Adrenal gland (tissue), 9 donors: ENCODE measurements at regions not wholly inside any gene's neighbourhood (a gene's known extent, or its start where the extent isn't known, plus 50 kb on each side); places are given as distances from the start of the nearest gene placed in this dataset.

ENCODE experiments used
- DNase-seq, 7 donors: peaks; one replicate each; pipeline ENCODE4 v3.0.0-alpha.2; 2019 to 2020
- H3K27ac ChIP-seq, 5 donors: fragments of 200-600 bp; sonication (generic) in 4 of 5; 1 replicate in 3 of 5; 2 replicates in 2 of 5; pipeline versions ENCODE4 v1.5.1 to v1.8.0; 2016 to 2020; ENCODE audit warnings: mild to moderate bottlenecking in 1 of 5
- H3K27me3 ChIP-seq: fragments of 200-600 bp; 2 replicates; pipeline ENCODE4 v1.8.0; 2021
- H3K36me3 ChIP-seq, 2 donors: fragments of 200-600 bp; replicated peaks in 1 of 2; 1 replicate in 1 of 2; 2 replicates in 1 of 2; pipeline versions ENCODE4 v1.5.1 to v1.8.0; 2018 to 2022
- H3K4me1 ChIP-seq, 2 donors: fragments of 200-600 bp; replicated peaks in 1 of 2; 1 replicate in 1 of 2; 2 replicates in 1 of 2; pipeline versions ENCODE4 v1.5.1 to v1.8.0; 2018 to 2021
- H3K4me3 ChIP-seq, 4 donors: fragments of 200-600 bp; sonication (generic) in 3 of 4; one replicate each; pipeline ENCODE4 v1.5.1; 2016 to 2018
- H3K9me3 ChIP-seq, 3 donors: fragments of 200-600 bp; sonication (generic) in 1 of 3; replicated peaks in 1 of 3; 1 replicate in 2 of 3; 2 replicates in 1 of 3; pipeline versions ENCODE4 v1.5.1 to v1.8.0; 2016 to 2021
- POLR2A ChIP-seq, 2 donors: fragments of 450-650 bp; IDR thresholded peaks; one replicate each; pipeline ENCODE4 v1.6.1; 2017; ENCODE audit warnings: antibody characterized with exemption in 2 of 2, mild to moderate bottlenecking in 2 of 2, moderate library complexity in 1 of 2
- WGBS, 4 donors: extraction: QIAGEN DNeasy Blood & Tissue Kit in 2 of 4; methylation state at CpG; one replicate each; pipeline versions ENCODE4 v1.1.5 to v1.1.7; 2013 to 2017; 5-methylcytosine and 5-hydroxymethylcytosine counted together
- intact Hi-C, 2 donors: fragments of 100-400 bp; cut with DNase I; formaldehyde crosslinking; loops; one replicate each; pipeline versions ENCODE4 v1.14.1 to v1.15.0; 2022 to 2023
- TF ChIP-seq, protein P1 (sequence below), 6 experiments: fragments of 450-650 bp in 4 of 6; fragments of 200-600 bp in 2 of 6; sonication (generic) in 1 of 6; IDR thresholded peaks; 1 replicate in 5 of 6; 2 replicates in 1 of 6; pipeline versions ENCODE4 v1.5.1 to v1.8.0; 2016 to 2021; ENCODE audit warnings: antibody characterized with exemption in 6 of 6, mild to moderate bottlenecking in 2 of 6, moderate library complexity in 1 of 6
- donor health status: healthy with polysubstance abuse.
- donor health status: Bipolar disorder and iron deficiency.
- donor health status: DM: yes; HTN: yes; CAD: no.
- donor health status: DM: no; HTN: no; CAD: no.
- donor health status: DM: no; HTN: no; CAD: no.

DNA sequence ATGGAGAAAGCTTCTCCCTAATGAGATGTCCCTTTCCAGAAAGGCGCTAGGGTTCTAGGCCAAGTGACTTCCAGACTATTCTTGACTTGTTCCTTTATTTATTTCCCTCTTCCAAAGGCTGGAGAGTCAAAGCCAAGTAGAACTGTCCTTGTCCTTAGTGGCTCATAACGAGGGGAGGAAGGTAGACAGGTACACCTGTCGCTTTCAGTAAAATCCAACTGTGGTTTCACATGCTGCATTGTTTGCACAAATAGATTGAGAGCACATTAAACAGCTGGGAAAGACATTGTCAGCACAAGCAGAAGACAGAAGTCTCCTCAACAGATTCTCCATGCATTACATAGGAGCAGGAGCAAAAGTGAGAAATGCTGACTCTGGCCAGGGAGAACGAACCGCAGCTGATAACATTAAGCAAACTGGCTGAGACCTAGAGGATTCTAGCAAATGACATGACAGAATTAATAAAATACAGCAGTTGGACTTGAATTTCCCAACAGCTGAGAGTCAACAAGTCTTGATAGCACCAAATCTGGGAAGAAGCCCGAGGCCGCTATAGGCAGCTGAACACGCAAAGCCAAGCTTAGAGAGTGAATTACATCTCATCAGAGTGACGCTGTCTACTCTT lies 227.7 kb downstream of the TLE3 start:
- no peak for TF ChIP-seq POLR2A (IDR thresholded peaks at IDR 0.05)
- TF ChIP-seq, protein P1, sequence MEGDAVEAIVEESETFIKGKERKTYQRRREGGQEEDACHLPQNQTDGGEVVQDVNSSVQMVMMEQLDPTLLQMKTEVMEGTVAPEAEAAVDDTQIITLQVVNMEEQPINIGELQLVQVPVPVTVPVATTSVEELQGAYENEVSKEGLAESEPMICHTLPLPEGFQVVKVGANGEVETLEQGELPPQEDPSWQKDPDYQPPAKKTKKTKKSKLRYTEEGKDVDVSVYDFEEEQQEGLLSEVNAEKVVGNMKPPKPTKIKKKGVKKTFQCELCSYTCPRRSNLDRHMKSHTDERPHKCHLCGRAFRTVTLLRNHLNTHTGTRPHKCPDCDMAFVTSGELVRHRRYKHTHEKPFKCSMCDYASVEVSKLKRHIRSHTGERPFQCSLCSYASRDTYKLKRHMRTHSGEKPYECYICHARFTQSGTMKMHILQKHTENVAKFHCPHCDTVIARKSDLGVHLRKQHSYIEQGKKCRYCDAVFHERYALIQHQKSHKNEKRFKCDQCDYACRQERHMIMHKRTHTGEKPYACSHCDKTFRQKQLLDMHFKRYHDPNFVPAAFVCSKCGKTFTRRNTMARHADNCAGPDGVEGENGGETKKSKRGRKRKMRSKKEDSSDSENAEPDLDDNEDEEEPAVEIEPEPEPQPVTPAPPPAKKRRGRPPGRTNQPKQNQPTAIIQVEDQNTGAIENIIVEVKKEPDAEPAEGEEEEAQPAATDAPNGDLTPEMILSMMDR (IDR thresholded peaks at IDR 0.05), result no peak
- Histone ChIP-seq H3K9me3 (no peaks in the 10 kb centered on the region), H3K4me1 (no peaks in the 10 kb centered on the region), H3K27ac (no peak overlapping the region), H3K4me3 (no peak overlapping the region), H3K27me3 (no peaks in the 10 kb centered on the region), H3K36me3 (no peaks in the 10 kb centered on the region)
- no peak for DNase-seq
- intact Hi-C loops, result no loop called here
- 72 to 79% (median 76%) methylated on average over 9 of the region's 9 CpGs for WGBS, 4 donors

DNA sequence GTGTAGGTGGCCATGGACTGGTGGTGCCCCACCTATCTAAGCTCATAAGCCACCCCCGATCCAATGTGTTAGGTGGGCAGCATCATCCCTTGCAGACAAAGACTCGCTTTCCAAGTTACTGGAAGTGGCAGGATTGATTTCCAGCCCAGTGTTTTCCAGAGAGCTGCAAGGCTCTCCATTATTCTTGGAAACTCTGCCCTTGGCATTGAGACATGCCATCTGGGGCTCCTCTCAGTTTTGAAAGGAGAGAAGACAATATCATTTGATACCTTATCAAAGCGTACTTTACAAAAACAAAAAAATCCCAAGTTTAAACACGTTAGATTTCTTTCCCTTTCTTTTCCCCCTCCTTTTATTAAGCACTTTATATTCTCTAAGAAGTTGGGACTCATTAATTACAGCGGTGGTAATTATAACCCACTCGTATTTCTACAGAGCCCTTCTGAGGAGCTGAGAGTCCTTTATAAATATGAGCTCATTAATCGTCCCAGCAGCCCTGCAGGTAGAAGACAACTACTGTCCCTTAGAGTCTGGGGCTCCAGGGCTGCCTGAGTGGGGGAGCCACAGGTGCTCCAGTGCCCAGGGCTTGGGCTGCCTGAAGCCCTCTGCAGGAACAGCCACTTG lies 226.1 kb downstream of the TLE3 start:
- no peak overlapping the region for H3K27ac ChIP-seq
- WGBS, 4 donors, result 64 to 80% (median 72%) methylated on average over 7 of the region's 7 CpGs
- H3K36me3 ChIP-seq, result no peaks in the 10 kb centered on the region
- DNase-seq, result no peak
- no peaks in the 10 kb centered on the region for H3K27me3 ChIP-seq
- no peaks in the 10 kb centered on the region for H3K4me1 ChIP-seq
- intact Hi-C loops, result no loop called here
- TF ChIP-seq, protein P1 (IDR thresholded peaks at IDR 0.05), result no peak
- no peak for TF ChIP-seq POLR2A (IDR thresholded peaks at IDR 0.05)
- no peaks in the 10 kb centered on the region for H3K9me3 ChIP-seq
- H3K4me3 ChIP-seq, result no peak overlapping the region

DNA sequence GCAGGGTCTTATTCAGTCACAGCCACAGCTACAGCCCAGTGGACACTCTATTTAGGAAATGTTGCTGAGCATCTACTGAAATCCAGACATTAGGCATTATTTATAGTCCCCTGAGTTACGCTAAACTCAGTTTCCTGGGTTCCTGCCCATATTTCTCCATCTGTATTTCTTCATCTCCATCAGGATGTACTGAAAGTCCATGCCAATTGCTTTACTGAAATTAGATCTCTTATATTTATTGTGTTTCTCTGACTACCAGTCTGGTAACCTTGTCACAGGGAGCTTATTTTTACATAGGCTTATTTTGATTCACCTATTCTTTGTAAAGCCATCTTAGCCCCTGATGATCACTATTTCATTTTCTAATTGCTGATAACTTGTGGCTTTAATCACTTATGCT lies 223.9 kb downstream of the TLE3 start:
- Histone ChIP-seq H3K4me1 (no peaks in the 10 kb centered on the region), H3K9me3 (no peaks in the 10 kb centered on the region), H3K27me3 (no peaks in the 10 kb centered on the region), H3K4me3 (no peak overlapping the region), H3K27ac (no peak overlapping the region), H3K36me3 (no peaks in the 10 kb centered on the region)
- WGBS, 4 donors, result 53 to 80% (median 65%) methylated on average over 1 of the region's 1 CpG
- intact Hi-C loops, result no loop called here
- no peak for DNase-seq
- TF ChIP-seq POLR2A (IDR thresholded peaks at IDR 0.05), result no peak
- TF ChIP-seq, protein P1 (IDR thresholded peaks at IDR 0.05), result no peak

DNA sequence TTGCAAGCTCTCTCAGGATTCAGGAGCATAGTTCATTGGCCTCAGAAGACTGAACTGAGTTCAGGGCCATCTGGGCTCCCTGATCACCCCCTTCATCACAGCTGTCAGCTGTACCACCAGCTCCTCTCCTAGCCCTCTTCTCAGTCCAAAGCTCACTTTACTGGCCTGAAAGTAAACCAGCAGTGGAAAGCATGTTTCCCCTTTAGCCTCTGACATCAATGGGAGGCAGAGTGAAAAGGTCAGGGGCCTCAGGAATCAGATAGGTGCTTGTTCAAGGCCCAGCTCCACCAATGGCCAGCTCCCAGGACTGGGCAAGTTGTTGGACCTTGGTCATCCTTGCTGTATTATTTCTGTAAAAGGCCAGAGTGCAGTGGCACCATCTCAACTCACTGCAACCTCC lies 223.4 kb downstream of the TLE3 start:
- no peaks in the 10 kb centered on the region for H3K9me3 ChIP-seq
- TF ChIP-seq POLR2A (IDR thresholded peaks at IDR 0.05), result no peak
- TF ChIP-seq, protein P1 (IDR thresholded peaks at IDR 0.05), result no peak
- H3K4me3 ChIP-seq, result no peak overlapping the region
- H3K36me3 ChIP-seq, result no peaks in the 10 kb centered on the region
- intact Hi-C loops, result no loop called here
- DNase-seq, result no peak
- H3K27me3 ChIP-seq, result no peaks in the 10 kb centered on the region
- H3K4me1 ChIP-seq, result no peaks in the 10 kb centered on the region
- H3K27ac ChIP-seq, result no peak overlapping the region
